ENCODE measurements at regions not wholly inside any gene's neighbourhood (a gene's known extent, or its start where the extent isn't known, plus 50 kb on each side); places are given as distances from the start of the nearest gene placed in this dataset.

- no peak for TF ChIP-seq POLR2AphosphoS5 (IDR thresholded peaks at IDR 0.05)
- TF ChIP-seq POLR2A (IDR thresholded peaks at IDR 0.05): no peak
- TF ChIP-seq CTCF (IDR thresholded peaks at IDR 0.05): no peak
- TF ChIP-seq EP300 (IDR thresholded peaks at IDR 0.05): no peak
These were observed 80.0 kb downstream of the KCNJ18 start for GRCh38 chr17:21772321-21772720.

Data from upper lobe of left lung (tissue), 4 donors.